ENCODE measurements at regions not wholly inside any gene's neighbourhood (a gene's known extent, or its start where the extent isn't known, plus 50 kb on each side); places are given as distances from the start of the nearest gene placed in this dataset.

DNA sequence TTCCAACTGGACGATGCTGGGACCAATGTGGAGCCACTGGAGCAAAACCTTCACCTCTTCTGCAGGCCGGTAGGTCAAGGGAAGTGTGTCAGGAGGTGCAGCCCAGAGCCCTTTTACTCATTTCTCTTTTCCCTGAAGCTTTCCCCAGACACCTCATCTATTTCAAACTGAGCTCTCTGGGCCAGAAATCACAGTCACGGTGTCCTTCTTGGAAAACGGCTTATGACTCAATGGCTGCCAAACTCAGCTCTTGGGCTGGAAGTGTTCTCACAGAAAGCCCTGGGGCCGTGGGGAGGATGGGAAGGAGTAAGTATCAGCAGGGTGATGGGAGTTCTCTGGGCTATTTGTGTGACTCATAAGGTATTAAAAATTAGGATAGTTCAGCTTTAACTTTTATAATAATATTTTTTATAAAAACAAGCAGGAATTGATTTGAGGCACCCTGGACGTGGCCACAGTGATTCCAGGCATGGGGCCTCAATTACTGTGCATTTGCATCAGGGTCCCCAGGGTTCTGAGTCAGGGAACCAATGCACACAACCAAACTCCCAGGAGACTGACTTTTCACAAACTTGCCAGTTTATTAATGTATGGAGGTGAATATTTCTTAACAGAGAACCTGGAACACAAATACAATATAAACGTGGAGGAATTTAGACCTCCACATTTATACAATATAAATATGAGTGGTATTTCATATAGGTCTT, 187.4 kb upstream of the TMEM72 start:
- Histone ChIP-seq H3K9ac (ENCODE audit: insufficient read depth in 1 of 2, low read length in 2 of 2) (no peak overlapping the region), H3K9me3 (ENCODE audit: control insufficient read depth in 4 of 4, insufficient read depth in 3 of 4, low read length in 3 of 4) (no peaks in the 10 kb centered on the region), H3K4me1 (ENCODE audit: control insufficient read depth in 5 of 5, insufficient read depth in 5 of 5, low read length in 5 of 5) (no peaks in the 10 kb centered on the region), H3K36me3 (ENCODE audit: control insufficient read depth in 4 of 4, insufficient read depth in 4 of 4, low read length in 4 of 4) (no peaks in the 10 kb centered on the region), H3K4me3 (no peak overlapping the region), H3K27ac (ENCODE audit: low read depth in 1 of 2, low read length in 1 of 2) (no peak overlapping the region), H3K27me3 (ENCODE audit: control insufficient read depth in 3 of 3, insufficient read depth in 3 of 3, low read length in 2 of 3) (no peaks in the 10 kb centered on the region)
- TF ChIP-seq CTCF (IDR thresholded peaks at IDR 0.05; ENCODE audit: control extremely low read depth, extremely low read depth), result no peak
- DNase-seq (no peak), ATAC-seq (ENCODE audit: insufficient read depth, low FRiP score) (no peak)
- WGBS, 2 donors, result 71 to 83% methylated on average over 7 of the region's 7 CpGs

GRCh38 chr10:44724415-44725174, 186.5 kb upstream of the TMEM72 start:
- TF ChIP-seq CTCF (IDR thresholded peaks at IDR 0.05; ENCODE audit: control extremely low read depth, extremely low read depth), result no peak
- no peak overlapping the region for H3K27ac ChIP-seq (ENCODE audit: low read depth in 1 of 2, low read length in 1 of 2)
- 65% methylated on average over 6 of the region's 6 CpGs for WGBS, 2 donors
- H3K9ac ChIP-seq (ENCODE audit: insufficient read depth in 1 of 2, low read length in 2 of 2), result no peak overlapping the region
- no peaks in the 10 kb centered on the region for H3K4me1 ChIP-seq (ENCODE audit: control insufficient read depth in 5 of 5, insufficient read depth in 5 of 5, low read length in 5 of 5)
- no peak overlapping the region for H3K4me3 ChIP-seq
- ATAC-seq (ENCODE audit: insufficient read depth, low FRiP score) (no peak), DNase-seq (no peak)
- no peaks in the 10 kb centered on the region for H3K36me3 ChIP-seq (ENCODE audit: control insufficient read depth in 4 of 4, insufficient read depth in 4 of 4, low read length in 4 of 4)
- H3K9me3 ChIP-seq (ENCODE audit: control insufficient read depth in 4 of 4, insufficient read depth in 3 of 4, low read length in 3 of 4), result no peaks in the 10 kb centered on the region
- no peaks in the 10 kb centered on the region for H3K27me3 ChIP-seq (ENCODE audit: control insufficient read depth in 3 of 3, insufficient read depth in 3 of 3, low read length in 2 of 3)

GRCh38 chr10:44725404-44725803, 185.7 kb upstream of the TMEM72 start:
- H3K4me1 ChIP-seq (ENCODE audit: control insufficient read depth in 5 of 5, insufficient read depth in 5 of 5, low read length in 5 of 5), result no peaks in the 10 kb centered on the region
- H3K36me3 ChIP-seq (ENCODE audit: control insufficient read depth in 4 of 4, insufficient read depth in 4 of 4, low read length in 4 of 4), result no peaks in the 10 kb centered on the region
- H3K4me3 ChIP-seq, result no peak overlapping the region
- DNase-seq (peak in 1 of 3 donors; percentile 25), ATAC-seq (ENCODE audit: insufficient read depth, low FRiP score) (no peak)
- H3K9ac ChIP-seq (ENCODE audit: insufficient read depth in 1 of 2, low read length in 2 of 2), result no peak overlapping the region
- 73 to 87% methylated on average over 2 of the region's 2 CpGs for WGBS, 2 donors
- no peaks in the 10 kb centered on the region for H3K9me3 ChIP-seq (ENCODE audit: control insufficient read depth in 4 of 4, insufficient read depth in 3 of 4, low read length in 3 of 4)
- no peak overlapping the region for H3K27ac ChIP-seq (ENCODE audit: low read depth in 1 of 2, low read length in 1 of 2)
- no peaks in the 10 kb centered on the region for H3K27me3 ChIP-seq (ENCODE audit: control insufficient read depth in 3 of 3, insufficient read depth in 3 of 3, low read length in 2 of 3)
- TF ChIP-seq CTCF (IDR thresholded peaks at IDR 0.05; ENCODE audit: control extremely low read depth, extremely low read depth), result no peak
